Left lung (tissue), 4 donors: ENCODE measurements at regions not wholly inside any gene's neighbourhood (a gene's known extent, or its start where the extent isn't known, plus 50 kb on each side); places are given as distances from the start of the nearest gene placed in this dataset.

Source experiments
- ATAC-seq: fragments of 200-7000 bp; cut with Tn5 transposase; one replicate; pipeline ENCODE4 v1.9.1; 2020; ENCODE audit warnings: moderate library complexity
- DNase-seq, 4 donors: peaks; one replicate each; pipeline ENCODE4 v3.0.0-alpha.2; 2013 to 2020
- H3K27ac ChIP-seq, 2 donors: fragments of 200-600 bp; sonication (generic) in 1 of 2; one replicate each; pipeline versions ENCODE4 v1.5.0 to v1.8.0; 2020 to 2021
- H3K27me3 ChIP-seq, 2 donors: fragments of 200-600 bp; sonication (generic) in 1 of 2; one replicate each; pipeline versions ENCODE4 v1.5.0 to v1.8.0; 2020 to 2021
- H3K36me3 ChIP-seq, 2 donors: fragments of 200-600 bp; sonication (generic) in 1 of 2; one replicate each; pipeline versions ENCODE4 v1.5.0 to v1.8.0; 2020 to 2021
- H3K4me1 ChIP-seq, 2 donors: fragments of 200-600 bp; one replicate each; pipeline ENCODE4 v1.8.0; 2021
- H3K4me3 ChIP-seq, 2 donors: fragments of 200-600 bp; sonication (generic) in 1 of 2; one replicate each; pipeline versions ENCODE4 v1.5.0 to v1.8.0; 2020 to 2021; ENCODE audit warnings: mild to moderate bottlenecking in 1 of 2
- H3K9me3 ChIP-seq, 2 donors: fragments of 200-600 bp; sonication (generic) in 1 of 2; one replicate each; pipeline versions ENCODE4 v1.5.0 to v1.8.0; 2020 to 2021
- intact Hi-C, 2 donors: fragments of 100-400 bp; cut with DNase I; formaldehyde crosslinking; loops; one replicate each; pipeline versions ENCODE4 v1.11.2 to v1.14.2; 2022
- TF ChIP-seq, protein P1 (sequence below), 2 donors: fragments of 200-600 bp; sonication (generic) in 1 of 2; IDR thresholded peaks; one replicate each; pipeline versions ENCODE4 v1.5.0 to v1.8.0; 2021; ENCODE audit warnings: antibody characterized with exemption in 2 of 2
- donor health status: DM: no; HTN: yes; CAD: no.
- donor health status: DM: no; HTN: no; CAD: no.

DNA sequence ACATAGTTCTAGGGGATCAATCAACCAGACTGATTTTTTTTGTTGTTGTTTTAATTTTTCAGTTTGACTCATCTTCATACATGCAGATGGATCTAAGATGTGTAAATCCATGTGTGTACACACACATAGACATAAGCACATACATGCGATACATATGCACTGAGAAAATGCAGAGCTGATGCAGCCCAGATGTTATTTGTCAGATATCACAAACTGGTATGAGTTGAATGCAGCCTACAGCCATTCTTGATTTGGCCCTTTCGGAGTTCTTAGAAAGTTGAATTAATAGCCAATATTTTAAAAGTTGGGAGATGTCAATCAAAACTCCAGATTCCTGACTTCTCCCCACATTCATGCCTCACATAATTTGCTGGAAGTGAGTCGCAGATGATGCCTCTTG, 180.4 kb downstream of the SPATA18 start:
- ATAC-seq: no peak
- intact Hi-C loops: no loop called here
- TF ChIP-seq, protein P1, sequence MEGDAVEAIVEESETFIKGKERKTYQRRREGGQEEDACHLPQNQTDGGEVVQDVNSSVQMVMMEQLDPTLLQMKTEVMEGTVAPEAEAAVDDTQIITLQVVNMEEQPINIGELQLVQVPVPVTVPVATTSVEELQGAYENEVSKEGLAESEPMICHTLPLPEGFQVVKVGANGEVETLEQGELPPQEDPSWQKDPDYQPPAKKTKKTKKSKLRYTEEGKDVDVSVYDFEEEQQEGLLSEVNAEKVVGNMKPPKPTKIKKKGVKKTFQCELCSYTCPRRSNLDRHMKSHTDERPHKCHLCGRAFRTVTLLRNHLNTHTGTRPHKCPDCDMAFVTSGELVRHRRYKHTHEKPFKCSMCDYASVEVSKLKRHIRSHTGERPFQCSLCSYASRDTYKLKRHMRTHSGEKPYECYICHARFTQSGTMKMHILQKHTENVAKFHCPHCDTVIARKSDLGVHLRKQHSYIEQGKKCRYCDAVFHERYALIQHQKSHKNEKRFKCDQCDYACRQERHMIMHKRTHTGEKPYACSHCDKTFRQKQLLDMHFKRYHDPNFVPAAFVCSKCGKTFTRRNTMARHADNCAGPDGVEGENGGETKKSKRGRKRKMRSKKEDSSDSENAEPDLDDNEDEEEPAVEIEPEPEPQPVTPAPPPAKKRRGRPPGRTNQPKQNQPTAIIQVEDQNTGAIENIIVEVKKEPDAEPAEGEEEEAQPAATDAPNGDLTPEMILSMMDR (IDR thresholded peaks at IDR 0.05): no peak

DNA sequence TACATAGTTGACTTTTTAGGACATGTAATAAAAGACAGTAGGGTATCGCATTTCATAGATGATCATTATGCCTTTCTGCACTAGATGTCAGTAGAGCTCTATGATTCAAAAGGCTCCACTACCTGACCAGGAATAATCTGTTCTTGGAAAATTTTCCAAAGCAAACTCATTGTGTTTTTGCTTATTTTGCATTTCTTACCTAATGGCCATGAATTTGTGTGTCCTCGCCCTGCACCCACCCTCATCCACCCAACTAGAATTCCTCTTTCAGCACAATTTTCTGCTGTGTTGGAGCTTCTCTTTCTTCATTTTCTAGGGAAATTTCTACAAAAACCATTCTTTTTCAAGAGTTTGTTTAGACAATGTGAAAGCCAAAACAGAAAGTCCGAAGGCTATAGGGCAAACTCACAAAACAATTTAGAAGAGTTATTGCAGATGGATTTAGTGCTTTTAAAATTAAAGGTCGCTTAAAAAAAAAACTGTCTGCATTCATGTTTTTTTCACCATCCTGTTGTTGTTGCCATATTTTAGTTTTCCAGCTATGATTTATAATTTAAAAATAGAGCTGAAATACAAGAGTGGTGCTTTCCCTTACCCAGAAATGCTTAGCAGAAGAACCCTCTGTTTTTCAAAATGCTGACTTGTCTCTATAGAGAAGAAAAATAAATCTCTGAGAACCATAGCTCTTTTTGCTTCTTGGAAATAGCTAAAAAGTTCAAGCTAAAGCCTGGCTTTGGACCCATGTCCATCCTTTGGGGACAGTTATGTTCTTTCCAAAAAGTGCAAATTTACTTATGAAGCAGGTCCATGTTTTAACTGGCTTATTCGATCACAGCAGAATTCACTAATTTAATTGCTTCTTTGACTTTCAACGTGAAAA, 183.7 kb downstream of the SPATA18 start:
- intact Hi-C loops: no loop called here
- TF ChIP-seq, protein P1 (IDR thresholded peaks at IDR 0.05): peak in 1 of 2 donors; percentile 17
- H3K9me3 ChIP-seq: no peaks in the 10 kb centered on the region
- no peak overlapping the region for H3K27ac ChIP-seq
- ATAC-seq: peak; percentile 85
- H3K36me3 ChIP-seq: no peaks in the 10 kb centered on the region
- peaks cover 0 to 4% of the 10 kb centered on the region in 2 donors for H3K27me3 ChIP-seq
- DNase-seq: peak in 2 of 4 donors; percentile 66 to 76
- H3K4me1 ChIP-seq: no peaks in the 10 kb centered on the region
- H3K4me3 ChIP-seq: no peak overlapping the region

More for the DNA sequence above, 180.4 kb downstream of the SPATA18 start:
- H3K4me3 ChIP-seq: no peak overlapping the region
- no peaks in the 10 kb centered on the region for H3K9me3 ChIP-seq
- no peak for DNase-seq
- H3K27me3 ChIP-seq: peaks cover 0 to 4% of the 10 kb centered on the region in 2 donors
- H3K4me1 ChIP-seq: no peaks in the 10 kb centered on the region
- no peaks in the 10 kb centered on the region for H3K36me3 ChIP-seq
- no peak overlapping the region for H3K27ac ChIP-seq

DNA sequence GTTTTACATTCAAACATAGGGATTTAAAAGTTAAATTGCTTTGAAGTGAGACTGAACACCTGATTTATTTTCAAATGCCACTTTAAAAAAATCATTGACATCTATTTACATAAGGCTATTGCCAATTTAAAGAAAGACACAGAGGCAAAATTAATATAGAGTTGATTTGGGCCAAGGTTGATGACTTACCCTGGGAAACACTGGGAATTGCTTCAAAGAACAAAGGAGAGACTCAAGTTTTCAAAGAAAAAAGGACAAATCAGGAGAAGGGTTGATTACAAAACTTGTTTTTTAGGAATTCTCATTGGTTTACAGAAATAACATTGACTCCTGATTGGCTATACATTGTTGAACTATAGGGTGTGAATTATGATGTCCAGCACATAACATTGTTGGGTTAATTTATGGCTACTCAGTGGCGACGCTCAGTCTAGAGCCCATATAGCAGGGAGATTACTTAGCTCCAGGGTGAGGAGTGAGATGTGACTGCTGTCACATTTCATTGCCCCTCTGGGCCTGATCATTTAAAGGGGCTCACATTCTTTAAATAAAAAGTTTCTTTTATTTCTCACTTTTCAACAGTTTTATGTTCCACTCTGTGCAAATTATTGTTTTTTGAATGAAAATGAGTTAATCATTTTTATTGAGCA, 184.6 kb downstream of the SPATA18 start:
- Histone ChIP-seq H3K27ac (no peak overlapping the region), H3K4me3 (no peak overlapping the region), H3K36me3 (no peaks in the 10 kb centered on the region), H3K27me3 (peaks cover 0 to 4% of the 10 kb centered on the region in 2 donors), H3K9me3 (no peaks in the 10 kb centered on the region), H3K4me1 (no peaks in the 10 kb centered on the region)
- intact Hi-C loops: no loop called here
- TF ChIP-seq, protein P1 (IDR thresholded peaks at IDR 0.05): no peak
- DNase-seq (no peak), ATAC-seq (no peak)

DNA sequence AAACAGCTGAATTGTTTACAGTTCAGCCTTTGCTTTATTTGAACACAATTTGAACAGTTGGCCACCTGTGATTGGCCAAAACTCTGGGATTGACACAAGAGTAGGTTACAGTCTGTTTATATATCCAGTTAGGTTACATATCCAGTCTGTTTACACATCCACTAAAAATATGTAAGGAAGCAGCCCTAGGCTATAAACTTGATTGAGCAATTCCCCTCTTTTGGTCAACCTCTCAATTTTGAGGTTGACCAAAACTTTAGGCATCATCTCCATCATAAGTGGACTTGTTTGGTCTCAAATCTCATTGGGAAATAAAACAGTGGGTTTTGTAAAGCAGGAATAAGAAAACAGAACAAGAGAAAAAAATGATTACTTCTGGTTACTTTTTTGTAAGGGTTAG, 190.8 kb downstream of the SPATA18 start:
- Histone ChIP-seq H3K27me3 (no peaks in the 10 kb centered on the region), H3K27ac (no peak overlapping the region), H3K9me3 (peaks cover 0 to 8% of the 10 kb centered on the region in 2 donors), H3K36me3 (no peaks in the 10 kb centered on the region), H3K4me3 (no peak overlapping the region), H3K4me1 (no peaks in the 10 kb centered on the region)
- no peak for ATAC-seq
- TF ChIP-seq, protein P1 (IDR thresholded peaks at IDR 0.05): no peak
- intact Hi-C loops: no loop called here
- DNase-seq: no peak

DNA sequence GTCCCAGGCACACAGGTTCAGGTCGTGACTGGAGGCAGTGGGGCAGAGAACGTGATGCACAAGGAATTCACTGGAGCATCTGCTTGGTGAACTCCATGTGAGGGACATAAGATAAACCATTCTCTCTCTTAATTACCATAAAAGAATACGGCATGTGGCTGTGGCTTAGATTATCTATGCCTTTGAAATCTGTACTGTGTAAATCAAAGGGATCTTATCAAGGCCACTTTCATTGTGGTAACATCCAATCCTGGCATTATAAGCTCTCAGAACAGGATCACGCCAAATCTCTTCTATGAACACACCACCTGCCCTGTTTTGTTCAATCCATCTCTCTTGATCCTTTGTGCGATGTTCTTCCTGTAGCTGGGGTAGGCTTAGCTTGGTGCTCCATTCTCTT, 192.3 kb downstream of the SPATA18 start:
- Histone ChIP-seq H3K9me3 (peaks cover 0 to 8% of the 10 kb centered on the region in 2 donors), H3K27ac (no peak overlapping the region), H3K27me3 (no peaks in the 10 kb centered on the region), H3K4me3 (no peak overlapping the region), H3K4me1 (no peaks in the 10 kb centered on the region), H3K36me3 (no peaks in the 10 kb centered on the region)
- intact Hi-C loops: no loop called here
- TF ChIP-seq, protein P1 (IDR thresholded peaks at IDR 0.05): no peak
- ATAC-seq (no peak), DNase-seq (no peak)
